ENCODE measurements at regions not wholly inside any gene's neighbourhood (a gene's known extent, or its start where the extent isn't known, plus 50 kb on each side); places are given as distances from the start of the nearest gene placed in this dataset.

- ATAC-seq, result no peak
Observed at GRCh38 chr7:35581605-35582210, 113.2 kb downstream of the HERPUD2 start.

- ATAC-seq, result no peak
Observed at GRCh38 chr7:35576031-35576573, 118.8 kb downstream of the HERPUD2 start.

DNA sequence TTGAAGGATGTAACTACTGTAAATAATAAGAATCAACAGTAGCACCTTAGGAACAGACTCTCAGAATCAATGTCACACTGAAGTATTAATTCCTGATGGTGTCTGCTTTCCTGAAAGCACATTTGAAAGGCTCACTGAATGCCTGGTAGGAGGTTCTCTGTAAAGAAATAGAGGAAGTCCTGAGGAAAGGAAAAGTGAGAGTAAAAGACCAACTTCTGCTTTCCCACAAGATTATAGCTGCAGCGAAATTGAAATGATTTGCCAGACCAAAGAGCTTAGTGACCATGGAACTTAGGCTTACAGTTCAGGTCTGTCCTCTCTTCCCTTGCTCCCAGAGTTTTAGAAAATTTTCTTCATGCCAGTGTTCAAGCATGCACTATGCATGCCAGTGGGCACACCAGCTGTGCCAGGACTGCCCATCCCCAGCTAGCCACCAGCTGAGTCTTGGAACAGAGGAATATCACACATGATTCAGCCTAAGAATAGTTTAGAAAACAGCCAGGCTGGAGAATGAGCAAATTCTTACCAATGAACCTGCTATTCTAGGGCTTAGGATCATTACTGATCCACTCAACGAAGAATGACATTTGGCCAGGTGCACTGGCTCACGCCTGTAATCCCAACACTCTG, 123.2 kb downstream of the HERPUD2 start:
- ATAC-seq, result no peak

- no peak for ATAC-seq
Observed at GRCh38 chr7:35570937-35571336, 124.0 kb downstream of the HERPUD2 start.

- ATAC-seq, result no peak
Observed at GRCh38 chr7:35565927-35566326, 129.0 kb downstream of the HERPUD2 start.

DNA sequence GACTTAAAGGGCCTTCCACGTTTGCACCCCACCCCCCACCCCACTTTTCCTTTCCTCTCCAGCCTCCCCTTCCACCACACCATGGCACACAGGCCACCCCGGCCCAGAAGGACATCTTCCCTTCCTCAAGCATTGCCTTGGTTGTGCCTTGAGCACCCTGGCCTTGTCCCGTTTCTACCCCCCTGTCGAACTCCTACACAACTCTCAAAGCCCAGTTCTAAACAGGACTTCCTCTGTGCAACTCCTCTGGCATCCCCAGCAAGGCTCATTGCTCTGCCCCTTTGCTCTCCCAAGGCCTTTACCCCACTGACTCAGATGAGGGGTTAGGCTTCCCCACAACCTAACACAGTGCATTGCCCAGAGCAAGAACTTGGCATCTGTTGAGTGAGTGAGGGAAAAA, 136.1 kb downstream of the HERPUD2 start:
- ATAC-seq, result no peak

GRCh38 chr7:35556515-35557471, 138.1 kb downstream of the HERPUD2 start:
- ATAC-seq, result no peak

DNA sequence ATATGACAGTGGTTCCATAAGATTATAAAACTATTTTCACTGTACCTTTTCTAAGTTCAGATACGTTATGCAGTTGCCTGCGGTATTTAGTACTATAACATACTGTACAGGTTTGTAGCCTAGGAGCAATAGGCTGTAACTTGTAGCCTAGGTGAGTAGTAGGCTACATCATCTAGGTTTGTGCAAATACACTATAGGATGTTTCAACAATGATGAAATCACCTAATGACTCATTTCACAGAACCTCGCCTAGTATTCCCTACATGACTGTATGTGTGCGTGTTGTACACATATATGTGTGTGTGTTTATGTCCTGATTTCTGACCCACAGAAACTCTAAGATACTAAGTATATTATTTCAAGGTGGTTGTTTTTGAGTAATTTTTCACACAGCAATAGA, 139.0 kb downstream of the HERPUD2 start:
- peak in 1 of 2 donors; percentile 55 for ATAC-seq

DNA sequence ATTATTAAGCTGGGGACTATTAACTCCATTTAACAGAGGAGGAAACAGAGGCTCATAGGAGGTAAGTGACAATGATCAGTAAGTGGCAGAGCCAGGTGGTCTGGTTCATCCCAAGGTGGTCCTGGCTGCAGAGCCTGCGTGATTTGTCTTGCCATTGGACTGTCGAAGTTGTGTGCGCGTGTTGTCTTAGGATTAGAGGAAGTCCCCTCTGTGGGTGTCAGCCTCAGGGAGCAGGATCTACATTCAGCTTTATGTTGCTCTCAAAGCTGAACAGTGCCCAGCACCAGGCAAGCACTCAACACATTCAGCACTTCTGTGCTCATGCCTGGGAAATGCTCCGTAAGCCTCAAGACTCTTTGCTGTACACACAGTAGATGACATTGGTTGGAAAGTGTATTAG, 139.5 kb downstream of the HERPUD2 start:
- no peak for ATAC-seq

- ATAC-seq, result no peak
Observed at GRCh38 chr7:35553519-35553918, 141.4 kb downstream of the HERPUD2 start.

DNA sequence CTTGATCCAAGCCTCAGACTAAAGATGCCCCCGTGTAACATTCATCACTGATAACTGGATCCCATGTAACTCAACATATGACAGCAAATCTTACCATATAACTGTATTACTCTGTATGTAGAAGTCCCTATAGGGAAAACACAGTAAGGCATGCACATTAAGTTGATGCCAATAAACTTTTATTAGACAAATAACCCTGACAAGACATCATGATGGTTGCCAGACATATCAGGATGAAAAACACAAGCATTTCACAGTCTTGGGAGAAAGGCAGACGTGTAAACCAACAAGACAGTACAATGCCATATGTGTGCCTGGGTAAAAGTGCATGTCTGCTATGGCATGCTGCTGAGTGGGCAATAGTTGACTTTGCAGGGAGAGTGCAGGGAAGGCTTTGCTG, 142.2 kb downstream of the HERPUD2 start:
- ATAC-seq, result no peak

DNA sequence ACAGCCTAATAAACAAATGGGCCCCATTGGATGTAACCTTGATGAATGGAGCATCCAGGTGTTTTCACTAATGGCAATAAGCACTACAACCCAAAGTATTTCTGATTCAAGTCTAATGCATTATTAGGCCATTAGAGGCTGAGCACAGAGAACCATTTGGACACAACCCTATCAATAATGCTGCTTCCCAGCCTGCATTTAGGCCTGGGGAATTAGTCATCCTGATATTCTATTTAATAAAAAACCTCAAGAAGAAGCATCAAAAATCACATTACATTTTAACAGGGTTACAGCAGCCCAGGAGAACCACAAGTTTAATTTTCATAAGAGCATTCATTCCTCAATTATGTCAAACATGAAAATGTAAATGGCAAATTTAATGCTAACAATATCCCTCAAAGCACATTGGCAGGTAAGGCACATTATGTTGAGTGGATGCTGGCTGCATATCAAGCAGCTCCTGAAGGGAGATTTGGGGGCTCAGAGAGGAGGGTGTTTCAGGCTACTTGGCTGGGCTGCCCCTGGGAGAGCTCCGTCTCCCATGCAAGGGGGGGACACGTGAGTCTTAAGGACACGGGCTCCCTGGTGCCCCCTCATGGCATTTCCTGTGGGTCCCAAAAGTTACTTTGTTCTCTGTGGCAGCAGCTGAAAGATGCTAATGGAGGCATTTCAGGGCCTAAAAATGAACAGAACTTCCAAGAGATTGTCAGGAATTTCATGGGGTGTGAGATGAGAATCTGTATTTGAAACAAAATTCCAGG, 143.4 kb downstream of the HERPUD2 start:
- ATAC-seq, result no peak

DNA sequence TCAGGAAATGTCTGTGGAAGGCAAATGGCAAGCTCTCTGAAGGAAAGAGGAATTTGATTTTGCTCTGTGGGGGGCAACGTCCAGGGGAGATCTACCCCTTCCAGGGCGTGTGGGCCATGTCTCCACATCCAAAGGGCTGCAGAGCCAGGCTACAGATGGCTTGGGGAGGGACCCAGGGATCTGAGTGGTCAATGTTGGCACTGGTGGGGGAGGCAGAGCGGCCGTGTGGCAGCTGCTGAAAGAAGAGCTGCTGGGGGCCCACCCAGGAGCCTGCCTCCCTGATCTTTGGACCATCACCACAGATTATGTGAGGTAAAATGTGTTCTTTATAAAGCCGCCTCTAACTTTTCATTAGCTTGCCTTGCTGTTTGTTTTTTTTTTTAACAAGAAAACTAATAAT, 144.1 kb downstream of the HERPUD2 start:
- no peak for ATAC-seq

GRCh38 chr7:35549781-35550180, 145.2 kb downstream of the HERPUD2 start:
- ATAC-seq, result no peak

DNA sequence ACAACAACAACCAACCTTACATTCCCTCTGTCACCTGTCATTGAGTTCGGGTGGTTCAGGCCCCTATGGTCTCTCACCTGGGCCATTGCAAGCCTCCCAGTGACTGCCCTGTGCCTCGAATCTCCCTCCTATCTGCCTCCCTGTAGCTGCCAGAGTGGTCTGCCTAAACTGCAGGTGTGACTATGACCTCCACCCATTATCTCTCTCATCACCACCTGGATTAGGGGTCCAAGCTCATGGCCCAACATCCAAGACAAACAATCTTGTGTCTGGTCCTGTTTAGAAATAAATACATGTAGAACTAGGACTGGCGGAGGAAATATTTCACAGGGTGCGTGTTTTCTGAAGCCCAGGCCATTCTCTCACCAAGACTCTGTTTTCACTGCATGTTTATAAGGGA, 146.6 kb downstream of the HERPUD2 start:
- ATAC-seq, result no peak

DNA sequence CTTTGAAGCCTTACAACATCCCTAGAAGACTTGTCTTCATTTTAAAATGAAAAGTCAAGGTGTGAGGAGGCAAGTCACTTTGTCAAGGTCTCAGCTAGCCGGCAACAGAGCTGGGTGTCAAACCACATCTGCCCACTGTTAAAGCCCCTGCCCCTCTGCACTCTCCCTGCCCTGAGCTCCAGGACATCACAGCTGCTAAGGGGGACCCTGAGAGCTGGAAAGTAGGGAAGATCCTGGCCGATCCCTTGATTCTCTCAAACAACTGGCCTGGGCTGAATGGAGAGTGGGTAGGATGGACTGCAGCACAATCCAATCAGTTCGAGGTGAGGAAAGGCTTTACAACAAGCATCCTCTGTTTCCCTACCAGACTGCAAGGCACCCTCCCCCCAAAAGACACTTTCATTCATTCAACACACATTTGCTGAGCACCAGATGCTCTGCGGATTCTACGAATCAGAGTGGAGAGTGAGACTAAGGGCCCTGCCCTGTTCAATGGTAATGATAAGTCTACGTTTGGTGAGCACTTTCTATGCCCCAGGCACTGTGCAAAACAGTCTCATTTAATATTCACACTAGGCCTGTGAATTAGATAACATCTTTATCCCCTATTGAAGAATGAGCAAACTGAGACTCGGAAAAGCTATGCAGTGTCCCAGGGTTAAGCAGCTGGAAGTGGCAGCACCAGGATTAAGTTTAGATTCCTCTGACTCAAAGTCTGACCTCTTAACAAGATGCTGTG, 148.1 kb downstream of the HERPUD2 start:
- ATAC-seq, result no peak

GRCh38 chr7:35545831-35546230, 149.1 kb downstream of the HERPUD2 start:
- no peak for ATAC-seq

GRCh38 chr7:35544028-35544742, 150.8 kb downstream of the HERPUD2 start:
- ATAC-seq, result no peak

DNA sequence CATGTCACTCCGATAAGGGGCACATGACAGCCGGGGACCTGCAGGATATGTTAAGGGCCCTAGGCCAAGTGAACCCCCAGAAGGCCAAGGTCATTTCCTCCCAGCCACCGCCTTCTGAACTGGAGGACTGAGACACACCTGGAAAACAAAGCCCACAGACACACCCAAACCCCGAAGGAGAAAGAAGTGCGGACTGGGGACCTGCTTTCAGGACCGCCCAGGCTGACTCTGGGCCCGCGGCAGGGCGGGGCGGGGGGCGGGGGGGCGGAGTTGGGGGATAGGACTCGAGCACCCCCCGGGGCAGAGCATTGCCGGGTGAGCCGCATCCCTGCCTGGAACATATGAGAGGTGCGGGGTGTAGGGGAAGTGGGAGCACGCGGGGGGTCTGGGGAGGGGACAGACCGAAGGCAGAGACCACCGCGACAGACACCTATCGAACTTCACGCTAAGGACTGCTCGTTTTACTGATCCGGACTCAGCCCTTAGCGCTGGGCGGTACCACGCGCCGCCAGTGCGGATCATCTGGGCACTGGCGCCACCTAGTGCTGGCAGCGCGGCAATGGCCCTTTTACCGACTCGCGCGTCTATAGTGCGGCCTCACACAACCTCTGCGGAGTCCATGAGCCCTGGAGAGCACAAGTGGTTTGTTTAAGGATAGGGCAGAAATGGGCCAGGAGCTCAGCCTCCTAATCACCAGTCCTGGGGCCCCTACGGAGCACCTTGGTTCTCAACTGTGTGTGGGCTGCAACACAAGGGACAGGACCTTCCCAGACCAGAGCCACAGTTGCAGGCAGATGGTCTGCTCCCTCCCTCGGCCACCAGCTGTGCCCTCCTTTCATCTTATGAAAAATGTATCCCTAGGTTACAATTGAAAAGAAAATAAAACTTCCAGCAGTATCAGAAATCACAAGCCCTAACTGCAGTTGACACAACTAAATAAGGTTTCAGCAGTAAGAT, 157.6 kb downstream of the HERPUD2 start:
- peak; percentile 94 to 96 for ATAC-seq

DNA sequence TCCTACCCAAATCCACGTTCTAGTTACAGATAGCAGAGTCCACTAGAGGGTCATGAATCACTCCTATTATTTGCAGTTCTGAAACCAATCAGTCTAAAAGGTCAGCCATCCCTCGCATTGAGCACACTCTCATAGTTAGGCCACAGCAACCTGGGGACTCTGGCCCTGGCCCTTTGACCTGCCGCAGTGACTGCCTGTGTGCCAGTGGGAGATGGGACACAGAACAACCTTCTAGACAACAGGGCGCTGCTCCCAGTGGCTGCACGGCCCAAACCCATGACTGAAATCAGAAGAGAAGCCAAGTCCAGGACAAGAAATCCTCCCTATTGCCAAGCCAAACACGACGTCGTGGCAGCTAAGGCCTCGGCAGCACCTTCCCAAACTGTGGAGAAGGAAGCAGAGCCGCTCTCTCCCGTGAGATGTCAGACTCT, 158.5 kb downstream of the HERPUD2 start:
- ATAC-seq, result no peak
